ENCODE measurements at regions not wholly inside any gene's neighbourhood (a gene's known extent, or its start where the extent isn't known, plus 50 kb on each side); places are given as distances from the start of the nearest gene placed in this dataset.
"Not testable (repeated sequence)": the region's sequence is repeated elsewhere in the genome, so short reads cannot be mapped to it uniquely, and the experiment has no call there.

GRCh38 chr2:215889240-215889969, 123.9 kb downstream of the MREG start:
- H3K4me1 ChIP-seq; H3K27ac ChIP-seq; H3K36me3 ChIP-seq; DNase-seq (ENCODE audit: low spot score in 2 of 2); H3K27me3 ChIP-seq; H3K9me3 ChIP-seq; H3K4me3 ChIP-seq; intact Hi-C loops (cut with DNase I; ENCODE audit: low total_unique reads): not testable (repeated sequence)

GRCh38 chr2:215888680-215889079, 124.7 kb downstream of the MREG start:
- TF ChIP-seq POLR2AphosphoS5 (IDR thresholded peaks at IDR 0.05), result no peak
- TF ChIP-seq POLR2A (IDR thresholded peaks at IDR 0.05), result no peak
- no peak for TF ChIP-seq CTCF (IDR thresholded peaks at IDR 0.05)
- Histone ChIP-seq H3K27me3 (no peaks in the 10 kb centered on the region), H3K4me3 (no peak overlapping the region), H3K9me3 (no peaks in the 10 kb centered on the region), H3K4me1 (no peaks in the 10 kb centered on the region), H3K36me3 (no peaks in the 10 kb centered on the region), H3K27ac (no peak overlapping the region)
- DNase-seq (ENCODE audit: low spot score in 2 of 2), result no peak
- intact Hi-C loops (cut with DNase I; ENCODE audit: low total_unique reads), result no loop called here

GRCh38 chr2:215887303-215887702, 126.0 kb downstream of the MREG start:
- Histone ChIP-seq H3K9me3 (no peaks in the 10 kb centered on the region), H3K4me3 (no peak overlapping the region), H3K36me3 (no peaks in the 10 kb centered on the region), H3K27me3 (no peaks in the 10 kb centered on the region), H3K27ac (no peak overlapping the region), H3K4me1 (no peaks in the 10 kb centered on the region)
- TF ChIP-seq POLR2AphosphoS5 (IDR thresholded peaks at IDR 0.05) (no peak), POLR2A (IDR thresholded peaks at IDR 0.05) (no peak), CTCF (IDR thresholded peaks at IDR 0.05) (no peak)
- DNase-seq (ENCODE audit: low spot score in 2 of 2), result no peak
- intact Hi-C loops (cut with DNase I; ENCODE audit: low total_unique reads), result no loop called here

GRCh38 chr2:215886022-215886421, 127.3 kb downstream of the MREG start:
- Histone ChIP-seq H3K27me3 (no peaks in the 10 kb centered on the region), H3K4me1 (no peaks in the 10 kb centered on the region), H3K36me3 (no peaks in the 10 kb centered on the region), H3K4me3 (no peak overlapping the region), H3K27ac (no peak overlapping the region), H3K9me3 (no peaks in the 10 kb centered on the region)
- intact Hi-C loops (cut with DNase I; ENCODE audit: low total_unique reads), result no loop called here
- no peak for TF ChIP-seq POLR2A (IDR thresholded peaks at IDR 0.05)
- TF ChIP-seq POLR2AphosphoS5 (IDR thresholded peaks at IDR 0.05), result no peak
- TF ChIP-seq CTCF (IDR thresholded peaks at IDR 0.05), result no peak
- DNase-seq (ENCODE audit: low spot score in 2 of 2), result no peak

- DNase-seq (ENCODE audit: low spot score in 2 of 2), result no peak
- Histone ChIP-seq H3K4me3 (no peak overlapping the region), H3K4me1 (no peaks in the 10 kb centered on the region), H3K27me3 (no peaks in the 10 kb centered on the region), H3K9me3 (no peaks in the 10 kb centered on the region), H3K27ac (no peak overlapping the region), H3K36me3 (no peaks in the 10 kb centered on the region)
- intact Hi-C loops (cut with DNase I; ENCODE audit: low total_unique reads), result no loop called here
- TF ChIP-seq CTCF (IDR thresholded peaks at IDR 0.05) (no peak), POLR2AphosphoS5 (IDR thresholded peaks at IDR 0.05) (no peak), POLR2A (IDR thresholded peaks at IDR 0.05) (no peak)
Observed at GRCh38 chr2:215885536-215885935, 127.8 kb downstream of the MREG start.
